Muscle layer of colon (tissue), 2 donors: ENCODE measurements at regions not wholly inside any gene's neighbourhood (a gene's known extent, or its start where the extent isn't known, plus 50 kb on each side); places are given as distances from the start of the nearest gene placed in this dataset.
"Not testable (repeated sequence)": the region's sequence is repeated elsewhere in the genome, so short reads cannot be mapped to it uniquely, and the experiment has no call there.

Source experiments
- H3K27ac ChIP-seq: one replicate; pipeline ENCODE4 v1.7.0; 2013; ENCODE audit warnings: low read depth, mild to moderate bottlenecking, low read length, moderate library complexity
- H3K27me3 ChIP-seq, 2 donors: one replicate each; pipeline ENCODE4 v1.7.0; 2013; ENCODE audit warnings: low read length in 2 of 2, mild to moderate bottlenecking in 2 of 2; ENCODE audit not compliant: insufficient read depth in 2 of 2, control insufficient read depth in 1 of 2
- H3K36me3 ChIP-seq: one replicate; pipeline ENCODE4 v1.7.0; 2013; ENCODE audit warnings: mild to moderate bottlenecking, low read length; ENCODE audit not compliant: insufficient read depth
- H3K4me1 ChIP-seq: one replicate; pipeline ENCODE4 v1.7.0; 2013; ENCODE audit warnings: mild to moderate bottlenecking, low read length; ENCODE audit not compliant: insufficient read depth
- H3K4me3 ChIP-seq, 2 donors: one replicate each; pipeline ENCODE4 v1.7.0; 2013; ENCODE audit warnings: low read length in 2 of 2, low read depth in 1 of 2, mild to moderate bottlenecking in 1 of 2, moderate library complexity in 1 of 2
- H3K9ac ChIP-seq: one replicate; pipeline ENCODE4 v1.7.0; 2013; ENCODE audit warnings: low read length
- H3K9me3 ChIP-seq: one replicate; pipeline ENCODE4 v1.7.0; 2013; ENCODE audit warnings: mild to moderate bottlenecking, low read length
- donor health status: abdominal sarcoma.
- donor health status: Adenocarcinoma of cecum.

- peaks cover 8 to 17% of the 10 kb centered on the region in 2 donors for H3K27me3 ChIP-seq
- no peak overlapping the region for H3K27ac ChIP-seq
- H3K36me3 ChIP-seq = no peaks in the 10 kb centered on the region
- H3K4me3 ChIP-seq = no peak overlapping the region
- H3K4me1 ChIP-seq = no peaks in the 10 kb centered on the region
- no peaks in the 10 kb centered on the region for H3K9me3 ChIP-seq
- H3K9ac ChIP-seq = no peak overlapping the region
These were observed 50.3 kb upstream of the ATP6AP2 start for GRCh38 chrX:40530509-40530908.

DNA sequence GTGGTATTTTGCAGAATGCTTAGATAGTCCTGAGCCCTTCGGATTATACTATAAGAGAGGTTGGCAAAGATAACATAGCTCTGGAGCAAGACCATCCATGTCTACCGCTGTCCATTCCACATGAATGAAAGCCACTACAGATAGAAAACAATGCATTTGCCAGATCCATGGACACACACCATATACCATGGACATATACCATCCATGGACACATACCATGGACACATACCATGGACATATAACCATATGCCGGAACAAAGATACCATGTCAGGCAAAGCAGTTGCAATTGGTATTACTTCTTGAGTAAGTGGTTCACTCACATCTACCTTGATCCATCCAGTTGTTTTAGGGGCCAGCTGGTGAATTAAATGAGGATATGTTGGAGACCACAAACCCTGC, 53.2 kb upstream of the ATP6AP2 start:
- H3K4me1 ChIP-seq = no peaks in the 10 kb centered on the region
- no peaks in the 10 kb centered on the region for H3K9me3 ChIP-seq
- no peak overlapping the region for H3K4me3 ChIP-seq
- H3K27ac ChIP-seq = no peak overlapping the region
- H3K27me3 ChIP-seq = peaks cover 12 to 17% of the 10 kb centered on the region in 2 donors
- no peak overlapping the region for H3K9ac ChIP-seq
- H3K36me3 ChIP-seq = no peaks in the 10 kb centered on the region

DNA sequence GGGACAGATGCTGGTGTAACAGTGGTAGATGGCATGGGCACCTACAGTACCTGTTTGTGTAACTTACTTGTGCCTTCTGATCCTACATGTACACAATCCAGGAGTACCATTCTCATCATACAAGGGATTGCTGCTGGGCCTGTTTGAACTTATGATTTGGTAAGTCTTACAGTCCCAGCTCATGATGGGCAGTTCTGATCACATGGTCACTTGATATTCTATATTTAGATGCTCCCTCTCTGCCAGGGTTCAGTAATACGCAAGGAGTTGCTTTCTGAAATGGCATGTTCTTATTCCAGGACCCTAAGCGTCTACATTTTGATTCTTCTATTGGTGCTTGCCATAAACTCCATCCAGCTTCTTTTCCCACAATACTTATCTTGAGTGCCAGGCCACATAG, 54.4 kb upstream of the ATP6AP2 start:
- Histone ChIP-seq H3K27ac (no peak overlapping the region), H3K36me3 (no peaks in the 10 kb centered on the region), H3K9ac (no peak overlapping the region), H3K9me3 (no peaks in the 10 kb centered on the region), H3K4me3 (no peak overlapping the region), H3K27me3 (peaks cover 10 to 18% of the 10 kb centered on the region in 2 donors), H3K4me1 (no peaks in the 10 kb centered on the region)

DNA sequence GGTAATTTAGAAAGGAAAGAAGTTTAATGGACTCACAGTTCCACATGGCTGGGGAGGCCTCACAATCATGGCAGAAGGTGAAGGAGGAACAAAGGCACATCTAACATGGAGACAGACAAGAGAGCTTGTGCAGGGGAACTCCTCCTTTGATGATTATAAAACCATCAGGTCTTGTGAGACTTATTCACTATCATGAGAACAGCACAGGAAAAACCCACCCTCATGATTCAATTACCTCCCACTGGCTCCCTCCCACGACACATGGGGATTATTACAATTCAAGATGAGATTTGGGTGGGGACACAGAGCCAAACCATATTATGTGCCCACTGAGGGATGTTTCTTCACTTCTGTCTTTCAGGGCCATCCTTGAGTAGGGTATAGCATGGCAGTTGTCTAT, 54.9 kb upstream of the ATP6AP2 start:
- H3K36me3 ChIP-seq, H3K4me3 ChIP-seq, H3K9me3 ChIP-seq, H3K4me1 ChIP-seq, H3K27ac ChIP-seq, H3K9ac ChIP-seq: not testable (repeated sequence)
- peaks cover 4 to 18% of the 10 kb centered on the region in 2 donors for H3K27me3 ChIP-seq

DNA sequence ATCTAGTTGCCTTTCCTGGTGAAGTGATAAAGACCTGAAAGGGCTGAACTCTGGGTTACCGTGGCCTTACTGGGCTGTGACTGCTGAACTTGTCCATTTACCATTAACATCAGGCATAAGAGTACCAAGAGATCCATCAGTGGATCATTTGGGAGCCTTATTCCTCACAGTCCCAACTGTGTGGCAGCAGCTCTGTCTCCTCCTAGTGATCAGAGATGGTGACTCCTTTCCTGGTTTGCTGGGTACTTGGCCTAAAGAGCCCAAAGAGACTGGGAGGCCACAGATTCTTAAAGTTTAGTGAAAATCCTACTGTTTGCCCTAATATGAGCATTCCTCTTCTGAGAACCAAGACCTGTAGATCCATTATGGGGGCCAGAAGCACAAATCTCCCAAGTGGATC, 56.3 kb upstream of the ATP6AP2 start:
- H3K9ac ChIP-seq = no peak overlapping the region
- H3K36me3 ChIP-seq = no peaks in the 10 kb centered on the region
- no peaks in the 10 kb centered on the region for H3K4me1 ChIP-seq
- peaks cover 4 to 10% of the 10 kb centered on the region in 2 donors for H3K27me3 ChIP-seq
- no peak overlapping the region for H3K27ac ChIP-seq
- H3K4me3 ChIP-seq = no peak overlapping the region
- H3K9me3 ChIP-seq = no peaks in the 10 kb centered on the region

- Histone ChIP-seq H3K4me3 (no peak overlapping the region), H3K4me1 (no peaks in the 10 kb centered on the region), H3K9me3 (no peaks in the 10 kb centered on the region), H3K36me3 (no peaks in the 10 kb centered on the region), H3K9ac (no peak overlapping the region), H3K27ac (no peak overlapping the region), H3K27me3 (peaks cover 4 to 8% of the 10 kb centered on the region in 2 donors)
These were observed 56.9 kb upstream of the ATP6AP2 start for GRCh38 chrX:40523852-40524251.

DNA sequence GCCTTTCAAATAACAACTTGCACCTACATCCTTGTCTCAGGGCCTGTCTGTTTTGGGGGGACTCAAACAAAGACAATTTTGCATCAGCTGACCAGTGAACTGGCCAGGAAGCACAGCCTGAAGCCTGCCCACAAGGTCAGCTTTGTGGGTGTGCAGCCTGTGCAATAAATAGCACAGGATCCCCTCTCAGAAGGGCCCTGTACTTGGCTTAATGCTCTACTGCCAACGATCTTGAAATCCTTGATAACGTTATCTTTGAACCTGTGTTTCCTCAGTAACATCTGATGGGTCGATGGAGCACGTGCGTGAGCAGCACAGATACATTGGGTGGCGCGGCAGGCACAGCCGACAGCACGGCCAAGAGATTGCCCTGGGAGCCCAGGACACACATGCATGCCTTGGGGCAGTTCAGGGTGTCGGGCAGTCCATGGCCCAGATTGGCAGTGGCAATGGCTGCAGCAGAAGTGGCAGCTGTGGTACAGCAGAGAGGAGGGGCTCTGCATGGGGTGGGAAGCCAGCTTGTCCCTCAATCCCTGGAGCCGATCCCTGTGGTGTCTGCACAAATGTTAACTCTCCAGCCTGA, 58.8 kb upstream of the ATP6AP2 start:
- Histone ChIP-seq H3K4me3 (no peak overlapping the region), H3K4me1 (no peaks in the 10 kb centered on the region), H3K27ac (no peak overlapping the region), H3K9ac (no peak overlapping the region), H3K9me3 (no peaks in the 10 kb centered on the region), H3K27me3 (peaks cover 4 to 10% of the 10 kb centered on the region in 2 donors), H3K36me3 (no peaks in the 10 kb centered on the region)

GRCh38 chrX:40514376-40514775, 66.4 kb upstream of the ATP6AP2 start:
- H3K9me3 ChIP-seq = no peaks in the 10 kb centered on the region
- H3K9ac ChIP-seq = no peak overlapping the region
- H3K27ac ChIP-seq = no peak overlapping the region
- peaks cover 0 to 10% of the 10 kb centered on the region in 2 donors for H3K27me3 ChIP-seq
- no peak overlapping the region for H3K4me3 ChIP-seq
- no peaks in the 10 kb centered on the region for H3K36me3 ChIP-seq
- no peaks in the 10 kb centered on the region for H3K4me1 ChIP-seq

GRCh38 chrX:40513835-40514234, 66.9 kb upstream of the ATP6AP2 start:
- no peaks in the 10 kb centered on the region for H3K4me1 ChIP-seq
- peaks cover 0 to 10% of the 10 kb centered on the region in 2 donors for H3K27me3 ChIP-seq
- H3K9me3 ChIP-seq = no peaks in the 10 kb centered on the region
- no peak overlapping the region for H3K9ac ChIP-seq
- no peak overlapping the region for H3K4me3 ChIP-seq
- no peaks in the 10 kb centered on the region for H3K36me3 ChIP-seq
- no peak overlapping the region for H3K27ac ChIP-seq

GRCh38 chrX:40513012-40513411, 67.8 kb upstream of the ATP6AP2 start:
- H3K27ac ChIP-seq = no peak overlapping the region
- H3K27me3 ChIP-seq = peaks cover 0 to 4% of the 10 kb centered on the region in 2 donors
- H3K36me3 ChIP-seq = no peaks in the 10 kb centered on the region
- H3K9ac ChIP-seq = no peak overlapping the region
- no peaks in the 10 kb centered on the region for H3K4me1 ChIP-seq
- H3K9me3 ChIP-seq = no peaks in the 10 kb centered on the region
- H3K4me3 ChIP-seq = no peak overlapping the region

DNA sequence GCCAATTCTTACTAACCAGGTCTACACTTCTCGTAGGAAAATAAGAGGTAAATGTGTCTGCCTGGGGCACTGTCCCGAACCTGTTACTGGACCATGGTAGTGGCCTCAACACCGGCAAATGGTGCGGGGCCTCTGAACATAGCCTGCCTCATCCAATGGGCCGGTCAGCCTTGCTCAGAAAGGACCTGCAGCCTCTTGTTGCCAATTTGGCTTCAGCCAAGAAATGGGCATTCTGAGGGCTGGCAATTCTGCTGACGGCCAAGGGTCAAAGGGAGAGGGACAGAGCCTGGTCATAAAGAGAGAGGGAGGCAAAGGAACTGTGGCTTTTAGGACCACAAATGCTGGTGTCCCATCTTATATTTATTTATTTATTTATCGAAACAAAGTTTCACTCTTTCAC, 69.5 kb upstream of the ATP6AP2 start:
- Histone ChIP-seq H3K9ac (no peak overlapping the region), H3K4me1 (no peaks in the 10 kb centered on the region), H3K36me3 (no peaks in the 10 kb centered on the region), H3K9me3 (no peaks in the 10 kb centered on the region), H3K27ac (no peak overlapping the region), H3K27me3 (peaks cover 0 to 4% of the 10 kb centered on the region in 2 donors), H3K4me3 (no peak overlapping the region)

DNA sequence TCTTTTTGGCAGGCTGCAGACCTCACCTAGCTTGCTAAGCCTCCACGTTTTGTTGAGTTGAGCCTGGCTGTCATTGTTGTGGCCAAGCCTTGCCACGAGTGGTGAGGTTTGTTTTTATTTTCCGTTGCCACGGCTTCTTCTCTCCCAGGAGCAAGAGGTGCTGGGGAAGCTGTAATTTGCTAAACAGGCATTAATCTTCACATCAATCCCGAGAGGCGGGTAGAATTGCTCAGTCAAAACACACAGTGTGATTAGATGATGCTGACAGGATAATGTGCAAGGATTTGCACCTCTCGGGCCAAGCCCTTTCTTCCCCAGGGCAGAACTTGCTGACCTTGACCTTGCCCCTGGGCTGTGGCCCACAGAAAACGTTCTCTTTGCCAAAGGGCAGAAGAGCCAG, 72.2 kb upstream of the ATP6AP2 start:
- Histone ChIP-seq H3K27me3 (peaks cover 0 to 4% of the 10 kb centered on the region in 2 donors), H3K36me3 (no peaks in the 10 kb centered on the region), H3K27ac (no peak overlapping the region), H3K4me3 (no peak overlapping the region), H3K9ac (no peak overlapping the region), H3K9me3 (no peaks in the 10 kb centered on the region), H3K4me1 (no peaks in the 10 kb centered on the region)
